ENCODE measurements at regions not wholly inside any gene's neighbourhood (a gene's known extent, or its start where the extent isn't known, plus 50 kb on each side); places are given as distances from the start of the nearest gene placed in this dataset.

GRCh38 chr17:14744761-14745473 lies 444.0 kb downstream of the HS3ST3B1 start:
- DNase-seq (ENCODE audit: low read depth), result no peak
- no peak for TF ChIP-seq CTCF (IDR thresholded peaks at IDR 0.05; ENCODE audit: control insufficient read depth, extremely low read depth, insufficient read depth)
- H3K4me3 ChIP-seq (ENCODE audit: low read depth, low read length), result no peak overlapping the region

- no peak for DNase-seq (ENCODE audit: low read depth)
Observed at GRCh38 chr17:14741491-14741890, 440.6 kb downstream of the HS3ST3B1 start.

GRCh38 chr17:14739656-14740431 lies 439.0 kb downstream of the HS3ST3B1 start:
- no peak for DNase-seq (ENCODE audit: low read depth)
- TF ChIP-seq CTCF (IDR thresholded peaks at IDR 0.05; ENCODE audit: control insufficient read depth, extremely low read depth, insufficient read depth), result no peak
- H3K4me3 ChIP-seq (ENCODE audit: low read depth, low read length), result no peak overlapping the region

More at GRCh38 chr17:14741491-14741890, 440.6 kb downstream of the HS3ST3B1 start:
- no peak for TF ChIP-seq CTCF (IDR thresholded peaks at IDR 0.05; ENCODE audit: control insufficient read depth, extremely low read depth, insufficient read depth)
- no peak overlapping the region for H3K4me3 ChIP-seq (ENCODE audit: low read depth, low read length)

- DNase-seq (ENCODE audit: low read depth), result no peak
- no peak overlapping the region for H3K4me3 ChIP-seq (ENCODE audit: low read depth, low read length)
- TF ChIP-seq CTCF (IDR thresholded peaks at IDR 0.05; ENCODE audit: control insufficient read depth, extremely low read depth, insufficient read depth), result no peak
Observed at GRCh38 chr17:14738652-14738988, 437.7 kb downstream of the HS3ST3B1 start.

GRCh38 chr17:14737984-14738651 lies 437.2 kb downstream of the HS3ST3B1 start:
- no peak for TF ChIP-seq CTCF (IDR thresholded peaks at IDR 0.05; ENCODE audit: control insufficient read depth, extremely low read depth, insufficient read depth)
- no peak overlapping the region for H3K4me3 ChIP-seq (ENCODE audit: low read depth, low read length)
- DNase-seq (ENCODE audit: low read depth), result no peak

- no peak for DNase-seq (ENCODE audit: low read depth)
- TF ChIP-seq CTCF (IDR thresholded peaks at IDR 0.05; ENCODE audit: control insufficient read depth, extremely low read depth, insufficient read depth), result no peak
- H3K4me3 ChIP-seq (ENCODE audit: low read depth, low read length), result no peak overlapping the region
Observed at GRCh38 chr17:14736631-14737030, 435.8 kb downstream of the HS3ST3B1 start.
